H1 (cell line): ENCODE measurements at regions not wholly inside any gene's neighbourhood (a gene's known extent, or its start where the extent isn't known, plus 50 kb on each side); places are given as distances from the start of the nearest gene placed in this dataset.

Source experiments
- ATF2 ChIP-seq: IDR thresholded peaks from 2 replicates; pipeline ENCODE4 v1.6.1; 2012; ENCODE audit warnings: low read length, inconsistent platforms
- CHD1 ChIP-seq: IDR thresholded peaks from 2 replicates; pipeline ENCODE4 v1.6.1; 2012; ENCODE audit warnings: low read depth, low read length, improper control_type of control experiment
- POLR2AphosphoS5 ChIP-seq: IDR thresholded peaks from 2 replicates; pipeline ENCODE4 v1.6.1; 2011; ENCODE audit warnings: low read depth, low read length
- RAD21 ChIP-seq, 2 experiments: IDR thresholded peaks in 1 of 2; conservative IDR thresholded peaks in 1 of 2; 2 replicates each; pipeline ENCODE4 v1.6.1; 2011; ENCODE audit warnings: low read depth in 2 of 2, low read length in 2 of 2, improper control_type of control experiment in 1 of 2, inconsistent platforms in 1 of 2, mild to moderate bottlenecking in 1 of 2, moderate library complexity in 1 of 2

DNA sequence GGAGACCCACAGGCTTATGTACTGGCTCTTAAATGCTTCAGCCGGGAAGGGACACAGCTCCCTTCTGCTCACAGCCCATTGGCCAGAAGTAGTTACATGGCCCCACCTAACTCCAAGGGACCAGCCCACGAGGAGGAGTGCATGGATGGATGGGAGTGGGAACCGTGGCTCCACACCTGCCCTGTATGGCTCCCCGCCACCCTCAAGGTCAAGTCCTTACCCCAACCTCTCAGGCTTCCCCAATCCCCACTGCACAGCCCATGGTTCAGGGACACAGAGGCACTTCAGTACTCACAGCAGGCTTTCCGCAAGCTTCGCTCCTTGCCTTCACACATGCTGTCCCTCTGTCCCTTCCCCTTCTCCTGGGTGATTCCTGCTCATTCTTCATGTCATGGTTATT lies 137.9 kb upstream of the KCNG1 start:
- no peak for TF ChIP-seq POLR2AphosphoS5
- no peak for TF ChIP-seq ATF2
- TF ChIP-seq RAD21 (IDR thresholded peaks at IDR 0.05 in 1 of 2, conservative IDR thresholded peaks at IDR 0.05 in 1 of 2; ENCODE audit: low read depth in 2 of 2, low read length in 2 of 2): no peak
- TF ChIP-seq CHD1: no peak
